H9 (cell line): ENCODE measurements at regions not wholly inside any gene's neighbourhood (a gene's known extent, or its start where the extent isn't known, plus 50 kb on each side); places are given as distances from the start of the nearest gene placed in this dataset.

Experiments used
- DNase-seq: peaks from one replicate; pipeline ENCODE4 v3.0.0-alpha.2; 2017
- H2AFZ ChIP-seq: one replicate; pipeline ENCODE4 v1.6.1; 2013; ENCODE audit warnings: mild to moderate bottlenecking, low read length, control low read depth, moderate library complexity
- H2AK5ac ChIP-seq: 2 replicates; pipeline ENCODE4 v1.6.1; 2013; ENCODE audit warnings: low read length, control low read depth, mixed read lengths; ENCODE audit not compliant: insufficient read length
- H2BK120ac ChIP-seq: one replicate; pipeline ENCODE4 v1.6.1; 2013; ENCODE audit warnings: low read depth, mild to moderate bottlenecking, low read length, control low read depth, inconsistent platforms; ENCODE audit not compliant: poor library complexity, severe bottlenecking
- H2BK12ac ChIP-seq: 2 replicates; pipeline ENCODE4 v1.6.1; 2013; ENCODE audit warnings: low read length, control low read depth, mixed read lengths, low read depth; ENCODE audit not compliant: insufficient read length
- H2BK15ac ChIP-seq: 2 replicates; pipeline ENCODE4 v1.6.1; 2013; ENCODE audit warnings: low read depth, low read length, control low read depth
- H2BK20ac ChIP-seq: one replicate; pipeline ENCODE4 v1.6.1; 2013; ENCODE audit warnings: low read depth, mild to moderate bottlenecking, low read length, control low read depth, inconsistent platforms; ENCODE audit not compliant: poor library complexity, severe bottlenecking
- H2BK5ac ChIP-seq: 2 replicates; pipeline ENCODE4 v1.6.1; 2013; ENCODE audit warnings: low read length, control low read depth, mixed read lengths; ENCODE audit not compliant: insufficient read length
- H3K14ac ChIP-seq: 2 replicates; pipeline ENCODE4 v1.6.1; 2013; ENCODE audit warnings: low read length, control low read depth; ENCODE audit not compliant: insufficient read depth
- H3K18ac ChIP-seq: 2 replicates; pipeline ENCODE4 v1.6.1; 2013; ENCODE audit warnings: low read depth, mild to moderate bottlenecking, mixed read lengths, low read length, control low read depth; ENCODE audit not compliant: insufficient read length
- H3K23ac ChIP-seq: 2 replicates; pipeline ENCODE4 v1.6.1; 2013; ENCODE audit warnings: low read length, control low read depth, mixed read lengths, low read depth; ENCODE audit not compliant: insufficient read length
- H3K23me2 ChIP-seq: 2 replicates; pipeline ENCODE4 v1.6.1; 2013; ENCODE audit warnings: low read depth, mild to moderate bottlenecking, mixed read lengths, low read length, control low read depth; ENCODE audit not compliant: insufficient read length, poor library complexity, severe bottlenecking
- H3K27ac ChIP-seq: 2 replicates; pipeline ENCODE4 v1.5.1; 2013; ENCODE audit warnings: low read length, control low read depth, mixed read lengths, low read depth; ENCODE audit not compliant: insufficient read length
- H3K27me3 ChIP-seq: 2 replicates; pipeline ENCODE4 v1.6.1; 2013; ENCODE audit warnings: low read length, control low read depth, inconsistent platforms; ENCODE audit not compliant: insufficient read depth
- H3K4ac ChIP-seq: 2 replicates; pipeline ENCODE4 v1.6.1; 2013; ENCODE audit warnings: low read depth, mild to moderate bottlenecking, control low read depth, inconsistent platforms, low read length, moderate library complexity
- H3K4me1 ChIP-seq: 2 replicates; pipeline ENCODE4 v1.6.1; 2013; ENCODE audit warnings: low read length, control low read depth, inconsistent platforms; ENCODE audit not compliant: insufficient read depth
- H3K4me2 ChIP-seq: 2 replicates; pipeline ENCODE4 v1.6.1; 2013; ENCODE audit warnings: low read length, control low read depth, mixed read lengths; ENCODE audit not compliant: insufficient read length, insufficient read depth
- H3K56ac ChIP-seq: 2 replicates; pipeline ENCODE4 v1.6.1; 2013; ENCODE audit warnings: low read depth, mild to moderate bottlenecking, mixed read lengths, low read length, control low read depth; ENCODE audit not compliant: insufficient read length
- H3K79me1 ChIP-seq: 2 replicates; pipeline ENCODE4 v1.6.1; 2013; ENCODE audit warnings: low read depth, mild to moderate bottlenecking, moderate library complexity, low read length, control low read depth, inconsistent platforms; ENCODE audit not compliant: insufficient read depth, poor library complexity, severe bottlenecking
- H3K79me2 ChIP-seq: 2 replicates; pipeline ENCODE4 v1.6.1; 2013; ENCODE audit warnings: low read length, control low read depth, inconsistent platforms; ENCODE audit not compliant: insufficient read depth
- H3K9ac ChIP-seq: 2 replicates; pipeline ENCODE4 v1.6.1; 2013; ENCODE audit warnings: low read length, control low read depth, mixed read lengths; ENCODE audit not compliant: insufficient read length; ENCODE audit errors: extremely low read depth
- H3K9me3 ChIP-seq: one replicate; pipeline ENCODE4 v1.6.1; 2013; ENCODE audit warnings: low read depth, low read length, inconsistent platforms; ENCODE audit not compliant: control insufficient read depth
- H3T11ph ChIP-seq: one replicate; pipeline ENCODE4 v1.6.1; 2013; ENCODE audit warnings: mild to moderate bottlenecking, low read length, control low read depth, inconsistent platforms
- H4K20me1 ChIP-seq: one replicate; pipeline ENCODE4 v1.6.1; 2013; ENCODE audit not compliant: control insufficient read depth, insufficient read length, insufficient read depth
- H4K5ac ChIP-seq: 2 replicates; pipeline ENCODE4 v1.6.1; 2013; ENCODE audit warnings: low read depth, mild to moderate bottlenecking, mixed read lengths, low read length, control low read depth; ENCODE audit not compliant: insufficient read length
- H4K8ac ChIP-seq: replicated peaks from 2 replicates; pipeline ENCODE4 v1.6.1; 2013; ENCODE audit warnings: low read length, control low read depth, mixed read lengths, low read depth; ENCODE audit not compliant: insufficient read length
- H4K91ac ChIP-seq: 2 replicates; pipeline ENCODE4 v1.6.1; 2013; ENCODE audit warnings: low read depth, mild to moderate bottlenecking, moderate library complexity, mixed read lengths, low read length, control low read depth; ENCODE audit not compliant: insufficient read length
- H3K27ac Mint-ChIP-seq, 3 experiments: 2 replicates in 2 of 3; 3 replicates in 1 of 3; pipeline ENCODE4 v1.8.0; 2020 to 2021; ENCODE audit warnings: mixed read lengths in 3 of 3, mild to moderate bottlenecking in 1 of 3, moderate library complexity in 1 of 3
- H3K27me3 Mint-ChIP-seq: 2 replicates; pipeline ENCODE4 v1.8.0; 2021; ENCODE audit warnings: low read depth, mild to moderate bottlenecking, moderate library complexity, mixed read lengths
- H3K36me3 Mint-ChIP-seq, 3 experiments: 2 replicates in 2 of 3; 3 replicates in 1 of 3; pipeline ENCODE4 v1.8.0; 2020 to 2021; ENCODE audit warnings: low read depth in 3 of 3, mixed read lengths in 3 of 3; ENCODE audit not compliant: insufficient read depth in 1 of 3
- H3K4me1 Mint-ChIP-seq, 2 experiments: 2 replicates each; pipeline ENCODE4 v1.8.0; 2020; ENCODE audit warnings: mixed read lengths in 2 of 2
- H3K4me3 Mint-ChIP-seq, 2 experiments: 2 replicates in 1 of 2; 3 replicates in 1 of 2; pipeline ENCODE4 v1.8.0; 2020 to 2021; ENCODE audit warnings: mild to moderate bottlenecking in 2 of 2, mixed read lengths in 2 of 2, moderate library complexity in 1 of 2
- H3K9me3 Mint-ChIP-seq, 2 experiments: 2 replicates in 1 of 2; 3 replicates in 1 of 2; pipeline ENCODE4 v1.8.0; 2020; ENCODE audit warnings: mild to moderate bottlenecking in 2 of 2, mixed read lengths in 2 of 2, moderate library complexity in 1 of 2
- CTCF ChIP-seq: fragments of 200-600 bp; sonication (generic); conservative IDR thresholded peaks from 3 replicates; pipeline ENCODE4 v1.8.0; 2021; ENCODE audit warnings: antibody characterized with exemption, mild to moderate bottlenecking
- WGBS: extraction: QIAGEN DNeasy Blood & Tissue Kit; methylation state at CpG from one replicate; pipeline ENCODE4 v1.1.7; 2013; ENCODE audit warnings: missing lambda C conversion rate, low lambda C conversion rate, mixed read lengths; ENCODE audit not compliant: insufficient read length; ENCODE audit errors: extremely low coverage; 5-methylcytosine and 5-hydroxymethylcytosine counted together

- H2BK12ac ChIP-seq: no peak overlapping the region
- no peak overlapping the region for H4K8ac ChIP-seq
- no peak overlapping the region for H3K56ac ChIP-seq
- H3K4ac ChIP-seq: no peak overlapping the region
- Mint-ChIP-seq H3K4me1 (peaks cover 16 to 17% of the 10 kb centered on the region in 2 experiments), H3K27me3 (no peaks in the 10 kb centered on the region), H3K27ac (no peak overlapping the region), H3K4me3 (no peak overlapping the region), H3K36me3 (peaks cover 0 to 4% (median 0%) of the 10 kb centered on the region in 3 experiments; a peak in 1 of 7 replicates), H3K9me3 (no peaks in the 10 kb centered on the region)
- H4K91ac ChIP-seq: no peak overlapping the region
- no peak overlapping the region for H2BK5ac ChIP-seq
- no peak overlapping the region for H3T11ph ChIP-seq
- H4K20me1 ChIP-seq: no peaks in the 10 kb centered on the region
- no CpG with 5 or more reads among the region's 2 CpGs for WGBS
- H3K79me1 ChIP-seq: no peaks in the 10 kb centered on the region
- H2BK120ac ChIP-seq: no peak overlapping the region
- H3K14ac ChIP-seq: no peak overlapping the region
- no peaks in the 10 kb centered on the region for H3K9me3 ChIP-seq
- no peak overlapping the region for H2BK15ac ChIP-seq
- no peak overlapping the region for H2AK5ac ChIP-seq
- no peak for DNase-seq
- no peak overlapping the region for H3K4me2 ChIP-seq
- no peaks in the 10 kb centered on the region for H3K27me3 ChIP-seq
- no peak overlapping the region for H2AFZ ChIP-seq
- TF ChIP-seq CTCF: no peak
- H3K4me1 ChIP-seq: no peaks in the 10 kb centered on the region
- no peak overlapping the region for H3K23ac ChIP-seq
- H3K9ac ChIP-seq: no peak overlapping the region
- no peaks in the 10 kb centered on the region for H3K79me2 ChIP-seq
- H4K5ac ChIP-seq: no peak overlapping the region
- H3K18ac ChIP-seq: no peak overlapping the region
- no peaks in the 10 kb centered on the region for H3K23me2 ChIP-seq
- no peak overlapping the region for H2BK20ac ChIP-seq
- no peak overlapping the region for H3K27ac ChIP-seq
These were observed 320.1 kb upstream of the FMN2 start for GRCh38 chr1:239771550-239771949.
